C4-2B (cell line): ENCODE measurements at regions not wholly inside any gene's neighbourhood (a gene's known extent, or its start where the extent isn't known, plus 50 kb on each side); places are given as distances from the start of the nearest gene placed in this dataset.

Source experiments
- CTCF ChIP-seq: fragments of 450-650 bp; conservative IDR thresholded peaks from 2 replicates; pipeline ENCODE4 v1.5.1; 2017; ENCODE audit warnings: mild to moderate bottlenecking
- ZFX ChIP-seq: fragments of 450-650 bp; IDR thresholded peaks from 2 replicates; pipeline ENCODE4 v1.6.1; 2017

GRCh38 chr2:34215174-34215573, 616.1 kb upstream of the FAM98A start:
- no peak for TF ChIP-seq ZFX
- no peak for TF ChIP-seq CTCF
